Vagina (tissue), 2 donors: ENCODE measurements at regions not wholly inside any gene's neighbourhood (a gene's known extent, or its start where the extent isn't known, plus 50 kb on each side); places are given as distances from the start of the nearest gene placed in this dataset.
"Not testable (repeated sequence)": the region's sequence is repeated elsewhere in the genome, so short reads cannot be mapped to it uniquely, and the experiment has no call there.

Experiments
- CTCF ChIP-seq, 3 experiments: fragments of 450-650 bp in 2 of 3; fragments of 200-600 bp in 1 of 3; sonication (generic) in 1 of 3; IDR thresholded peaks; one replicate each; pipeline ENCODE4 v1.5.1; 2017 to 2019; ENCODE audit warnings: antibody characterized with exemption in 3 of 3, mild to moderate bottlenecking in 2 of 3, moderate library complexity in 2 of 3
- POLR2A ChIP-seq, 2 donors: fragments of 450-650 bp; IDR thresholded peaks; one replicate each; pipeline ENCODE4 v1.6.1; 2017; ENCODE audit warnings: antibody characterized with exemption in 2 of 2, mild to moderate bottlenecking in 2 of 2, moderate library complexity in 2 of 2
- POLR2AphosphoS5 ChIP-seq, 2 donors: sonication (generic); formaldehyde crosslinking; IDR thresholded peaks; one replicate each; pipeline ENCODE4 v1.9.0; 2017; ENCODE audit warnings: antibody characterized with exemption in 2 of 2, mild to moderate bottlenecking in 2 of 2, low read depth in 1 of 2; ENCODE audit not compliant: insufficient read depth in 1 of 2

- TF ChIP-seq POLR2AphosphoS5 (IDR thresholded peaks at IDR 0.05; ENCODE audit: insufficient read depth in 1 of 2, low read depth in 1 of 2); CTCF (IDR thresholded peaks at IDR 0.05); POLR2A (IDR thresholded peaks at IDR 0.05): not testable (repeated sequence)
Measured at GRCh38 chr1:197988581-197988980, 71.4 kb downstream of the LHX9 start.
